ENCODE measurements at regions not wholly inside any gene's neighbourhood (a gene's known extent, or its start where the extent isn't known, plus 50 kb on each side); places are given as distances from the start of the nearest gene placed in this dataset.

GRCh38 chr9:88060746-88061145, 77.5 kb downstream of the SPATA31C2 start:
- TF ChIP-seq EZH2phosphoT487 (IDR thresholded peaks at IDR 0.05) (no peak), CTCF (IDR thresholded peaks at IDR 0.05) (no peak)
